GM19468 (cell line): ENCODE measurements at regions not wholly inside any gene's neighbourhood (a gene's known extent, or its start where the extent isn't known, plus 50 kb on each side); places are given as distances from the start of the nearest gene placed in this dataset.
"Not testable (repeated sequence)": the region's sequence is repeated elsewhere in the genome, so short reads cannot be mapped to it uniquely, and the experiment has no call there.

Experiments used
- ATAC-seq: cut with Tn5 transposase; IDR thresholded peaks from one replicate; pipeline ENCODE4 v1.9.1; 2021; ENCODE audit warnings: mild to moderate bottlenecking, moderate library complexity, moderate number of reproducible peaks; ENCODE audit not compliant: unreplicated experiment; ENCODE audit errors: extremely low read depth

DNA sequence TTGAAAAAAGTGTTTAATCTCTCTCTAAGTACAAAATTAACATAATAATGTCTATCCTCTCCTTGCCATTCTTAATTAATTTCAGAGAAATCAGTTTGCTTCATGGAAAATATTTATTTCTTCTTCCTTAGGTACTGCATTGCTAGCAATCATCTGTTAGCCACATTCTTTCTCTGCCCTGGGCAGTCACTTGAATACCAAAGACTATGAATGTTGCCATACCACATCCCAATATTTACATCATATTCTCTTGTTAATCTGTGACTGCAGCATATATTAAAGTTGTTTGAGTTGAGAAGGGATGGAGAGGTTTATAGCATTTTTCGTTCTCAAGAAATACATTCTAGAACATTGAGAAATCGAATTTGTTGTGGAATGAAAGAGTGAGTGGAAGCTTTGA, 672.8 kb downstream of the PCDH7 start:
- no peak for ATAC-seq

- no peak for ATAC-seq
Measured at GRCh38 chr4:31408121-31408520, 688.0 kb downstream of the PCDH7 start.

- no peak for ATAC-seq
Measured at GRCh38 chr4:31411565-31411964, 691.4 kb downstream of the PCDH7 start.

- ATAC-seq: no peak
Measured at GRCh38 chr4:31415629-31416028, 695.5 kb downstream of the PCDH7 start.

- ATAC-seq: no peak
Measured at GRCh38 chr4:31416498-31416897, 696.3 kb downstream of the PCDH7 start.

DNA sequence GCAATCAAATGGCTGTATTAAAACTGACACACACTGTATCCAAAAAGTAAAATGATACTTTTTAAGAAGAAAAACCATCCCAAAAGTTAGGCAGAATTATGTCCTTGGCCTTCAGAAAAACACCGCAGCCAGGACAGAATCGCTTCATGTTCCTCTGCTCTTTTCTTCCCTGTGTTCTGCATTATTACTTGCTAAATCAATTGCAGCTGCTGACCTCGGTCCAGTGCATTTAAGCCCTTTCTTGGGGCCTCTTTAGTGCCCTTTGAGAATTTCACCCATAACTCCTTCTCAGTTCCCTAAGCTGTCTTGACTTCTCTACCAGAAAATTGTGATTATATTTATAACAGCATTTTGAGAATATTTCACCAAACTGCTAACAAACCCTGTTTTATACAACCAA, 696.9 kb downstream of the PCDH7 start:
- ATAC-seq: no peak

GRCh38 chr4:31422006-31422405, 701.8 kb downstream of the PCDH7 start:
- ATAC-seq: no peak

DNA sequence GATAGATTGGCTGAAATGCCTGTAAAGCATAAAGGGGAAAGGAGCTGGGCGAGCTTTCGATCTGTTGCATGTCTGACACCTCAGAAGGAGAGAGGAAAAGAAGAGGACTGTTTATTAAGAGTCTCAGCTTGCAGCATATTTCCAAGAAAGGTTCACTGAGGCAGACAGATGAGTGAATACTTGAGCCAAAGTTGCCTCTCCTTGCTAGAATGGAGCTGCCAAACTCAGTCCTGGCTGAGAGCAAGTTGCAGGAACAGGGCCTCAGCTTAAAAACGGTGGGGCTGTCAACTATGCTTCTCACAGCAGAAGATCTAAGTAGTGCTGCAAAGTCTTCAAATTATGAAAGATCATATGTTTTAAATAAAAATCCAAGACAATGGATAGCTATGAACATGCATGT, 707.5 kb downstream of the PCDH7 start:
- no peak for ATAC-seq

DNA sequence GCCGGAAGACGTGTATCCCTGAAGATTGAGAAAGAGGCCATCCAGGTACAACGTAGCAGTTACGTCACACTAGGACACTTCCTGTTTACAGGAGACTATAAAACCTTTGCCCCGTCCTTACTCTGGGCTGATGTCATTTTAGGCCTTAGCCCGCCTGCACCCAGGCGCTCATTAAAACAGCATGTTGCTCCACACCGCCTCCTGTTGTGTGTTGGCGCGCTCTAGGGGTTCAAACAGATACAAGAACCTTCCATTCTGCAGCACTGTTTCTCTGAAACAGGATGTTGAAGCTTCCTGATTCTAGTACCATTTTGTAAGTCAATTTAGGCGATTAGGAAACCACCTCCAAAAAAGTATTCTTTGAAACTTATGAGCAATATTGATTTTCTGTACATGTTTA, 722.1 kb downstream of the PCDH7 start:
- ATAC-seq: no peak

DNA sequence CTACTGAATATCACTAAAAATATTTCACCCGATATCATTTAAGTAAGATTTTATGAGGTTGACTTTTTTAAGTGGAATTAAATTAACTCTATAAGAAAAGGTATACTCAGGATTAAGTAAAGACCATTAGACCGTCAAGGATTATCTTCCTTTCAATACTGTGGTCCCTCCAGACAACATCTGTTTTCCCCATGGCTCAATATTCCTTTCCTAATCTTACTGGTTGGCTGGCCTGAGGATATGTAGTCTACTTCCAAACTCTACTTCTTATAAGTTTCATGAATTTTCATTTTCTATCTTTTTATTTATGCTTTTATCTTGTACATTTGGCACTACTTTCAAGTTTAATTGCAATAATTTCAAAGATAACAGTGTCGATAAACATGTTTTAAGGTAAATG, 725.4 kb downstream of the PCDH7 start:
- no peak for ATAC-seq

DNA sequence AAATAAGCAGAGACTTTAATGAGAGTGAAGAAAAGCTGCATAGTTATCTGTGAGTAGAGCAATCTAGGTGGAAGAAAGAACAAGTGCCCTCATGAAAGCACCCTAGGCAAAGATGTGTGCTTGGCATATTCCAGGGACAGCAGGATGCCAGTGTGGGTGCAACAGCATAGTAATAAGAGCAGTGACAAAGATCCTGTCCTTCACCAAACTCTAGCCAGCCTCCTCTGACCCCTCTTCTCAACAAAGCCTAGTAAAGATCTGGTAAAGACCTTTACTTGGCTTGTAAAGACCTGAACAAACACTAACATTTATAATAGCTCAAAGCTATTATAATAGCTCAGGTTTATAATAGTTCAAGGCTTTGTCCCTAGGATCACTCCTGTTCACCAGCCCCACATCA, 735.4 kb downstream of the PCDH7 start:
- no peak for ATAC-seq

DNA sequence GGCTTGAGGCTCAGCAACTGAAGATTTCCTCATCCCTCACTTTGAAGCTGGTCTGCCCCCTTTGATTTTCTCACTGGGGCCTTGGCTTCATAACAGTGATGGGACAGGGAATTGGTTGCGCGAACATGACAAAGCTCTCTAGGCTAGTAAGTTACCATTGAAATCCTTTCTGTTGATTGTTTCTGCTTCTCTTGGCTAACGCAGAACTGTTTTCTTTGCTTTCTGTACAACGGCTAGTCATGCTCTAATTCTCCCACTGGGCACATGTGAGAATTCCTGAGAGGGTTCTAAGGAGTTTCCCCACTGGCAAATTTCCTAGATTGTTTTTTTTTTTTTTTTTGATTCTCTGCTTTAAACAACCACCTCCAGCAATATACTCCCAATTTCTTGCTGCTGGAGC, 738.6 kb downstream of the PCDH7 start:
- ATAC-seq: no peak

DNA sequence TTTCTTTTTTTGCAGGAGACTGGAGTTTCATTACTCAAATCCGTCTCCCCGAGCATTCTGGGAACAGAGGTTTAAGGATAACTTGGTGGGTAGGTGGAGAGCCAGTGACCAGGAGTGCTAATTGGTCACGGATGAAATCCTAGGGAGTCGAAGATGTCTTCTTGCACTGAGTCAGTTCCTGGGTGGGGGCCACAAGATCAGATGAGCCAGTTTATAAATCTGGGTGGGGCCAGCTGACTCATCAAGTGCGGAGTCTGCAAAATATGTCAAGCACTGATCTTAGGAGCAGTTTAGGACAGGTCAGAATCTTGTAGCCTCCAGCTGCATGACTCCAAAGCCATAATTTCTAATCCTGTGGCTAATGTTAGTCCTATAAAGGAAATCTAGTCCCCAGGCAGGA, 741.3 kb downstream of the PCDH7 start:
- ATAC-seq: no peak

DNA sequence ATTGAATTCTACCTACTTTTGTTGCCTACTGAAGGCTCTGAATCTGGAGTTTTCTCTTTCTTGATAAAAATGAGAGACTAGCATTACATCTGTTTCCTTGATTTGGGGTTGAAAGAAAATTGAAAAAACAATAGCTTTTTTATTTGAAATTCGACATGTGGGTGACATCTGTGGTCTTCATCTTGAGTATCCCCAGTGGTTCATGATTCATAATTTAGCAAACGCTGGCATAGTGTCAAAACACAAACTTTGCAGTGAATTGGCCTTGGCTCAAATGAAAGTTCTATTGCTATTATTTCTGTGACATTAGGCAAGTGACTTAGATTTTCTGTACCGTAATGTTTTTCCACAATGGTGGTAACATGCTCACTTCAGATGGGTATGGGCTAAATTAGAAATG, 747.6 kb downstream of the PCDH7 start:
- no peak for ATAC-seq

- ATAC-seq: no peak
Measured at GRCh38 chr4:31474221-31474620, 754.1 kb downstream of the PCDH7 start.

- no peak for ATAC-seq
Measured at GRCh38 chr4:31482691-31483090, 762.5 kb downstream of the PCDH7 start.

DNA sequence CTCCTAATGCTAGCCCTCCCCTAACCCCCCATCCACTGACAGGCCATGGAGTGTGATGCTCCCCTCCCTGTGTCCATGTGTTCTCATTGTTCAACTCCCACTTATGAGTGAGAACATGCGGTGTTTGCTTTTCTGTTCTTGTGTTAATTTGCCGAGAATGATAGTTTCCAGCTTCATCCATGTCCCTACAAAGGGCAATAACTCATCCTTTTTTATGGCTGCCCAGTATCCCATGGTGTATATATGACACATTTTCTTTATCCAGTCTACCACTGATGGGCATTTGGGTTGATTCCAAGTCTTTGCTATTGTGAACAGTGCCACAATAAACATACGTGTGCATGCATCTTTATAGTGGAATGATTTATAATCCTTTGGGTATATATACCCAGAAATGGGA, 779.0 kb downstream of the PCDH7 start:
- not testable (repeated sequence) for ATAC-seq

DNA sequence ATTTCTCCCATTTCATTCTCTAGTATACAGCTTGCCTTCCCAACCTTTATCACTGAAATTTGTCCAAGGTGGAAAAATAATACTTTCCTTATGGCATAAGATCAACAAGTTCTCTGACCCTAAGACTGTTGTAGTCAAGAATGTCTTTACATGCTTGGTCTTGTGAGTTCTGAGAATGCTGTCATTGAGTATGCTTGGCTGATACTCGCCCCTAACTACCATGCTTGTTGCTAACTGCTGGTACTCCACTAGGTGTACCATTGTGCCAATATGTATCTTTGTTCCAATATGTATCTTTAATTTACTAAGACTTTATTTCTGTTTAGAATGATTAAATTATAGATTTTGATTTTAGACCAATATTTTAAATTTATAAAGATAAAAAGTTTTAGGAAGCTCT, 796.4 kb downstream of the PCDH7 start:
- ATAC-seq: no peak

DNA sequence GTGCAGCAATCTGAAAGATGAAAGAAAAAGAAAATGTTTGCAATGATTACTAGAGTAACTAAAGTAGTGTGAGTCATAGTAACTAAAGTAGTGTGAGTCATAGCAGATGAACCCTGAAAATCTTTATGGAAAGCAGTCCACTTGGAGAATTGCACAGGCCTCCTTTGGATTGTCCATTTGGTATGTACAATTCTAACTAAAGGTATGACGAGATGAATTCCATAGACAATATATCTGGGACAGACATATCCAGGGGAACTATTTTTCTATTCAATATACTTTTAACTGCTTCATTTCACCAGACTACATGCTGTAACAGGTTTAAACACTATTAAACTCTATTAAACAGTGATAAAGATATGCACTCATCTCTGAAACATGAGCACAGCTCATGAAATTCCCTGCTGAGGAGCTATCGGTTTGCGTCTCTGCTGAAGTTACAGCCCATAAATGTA, 798.7 kb downstream of the PCDH7 start:
- ATAC-seq: no peak

- ATAC-seq: no peak
Measured at GRCh38 chr4:31530555-31530954, 810.4 kb downstream of the PCDH7 start.

DNA sequence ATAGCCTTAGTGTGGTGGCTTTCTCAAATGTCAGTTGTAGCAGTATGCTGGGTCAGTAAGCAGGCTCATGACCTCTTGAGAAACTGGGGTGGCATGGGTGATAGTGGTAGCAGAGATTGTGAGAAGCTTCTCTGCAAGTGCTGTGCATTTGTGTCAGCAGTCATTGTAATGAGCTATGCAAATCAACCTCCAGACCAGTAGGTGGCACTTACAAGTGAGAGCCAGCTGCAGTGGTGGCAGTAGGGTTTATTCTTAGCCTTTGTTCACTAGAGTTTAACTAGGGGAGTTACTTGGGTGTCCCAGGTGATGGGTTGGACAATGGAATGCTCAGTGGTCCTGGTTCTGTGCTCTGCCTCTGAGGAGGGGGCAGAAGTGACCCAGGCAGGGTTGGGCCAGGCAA, 818.7 kb downstream of the PCDH7 start:
- ATAC-seq: no peak

DNA sequence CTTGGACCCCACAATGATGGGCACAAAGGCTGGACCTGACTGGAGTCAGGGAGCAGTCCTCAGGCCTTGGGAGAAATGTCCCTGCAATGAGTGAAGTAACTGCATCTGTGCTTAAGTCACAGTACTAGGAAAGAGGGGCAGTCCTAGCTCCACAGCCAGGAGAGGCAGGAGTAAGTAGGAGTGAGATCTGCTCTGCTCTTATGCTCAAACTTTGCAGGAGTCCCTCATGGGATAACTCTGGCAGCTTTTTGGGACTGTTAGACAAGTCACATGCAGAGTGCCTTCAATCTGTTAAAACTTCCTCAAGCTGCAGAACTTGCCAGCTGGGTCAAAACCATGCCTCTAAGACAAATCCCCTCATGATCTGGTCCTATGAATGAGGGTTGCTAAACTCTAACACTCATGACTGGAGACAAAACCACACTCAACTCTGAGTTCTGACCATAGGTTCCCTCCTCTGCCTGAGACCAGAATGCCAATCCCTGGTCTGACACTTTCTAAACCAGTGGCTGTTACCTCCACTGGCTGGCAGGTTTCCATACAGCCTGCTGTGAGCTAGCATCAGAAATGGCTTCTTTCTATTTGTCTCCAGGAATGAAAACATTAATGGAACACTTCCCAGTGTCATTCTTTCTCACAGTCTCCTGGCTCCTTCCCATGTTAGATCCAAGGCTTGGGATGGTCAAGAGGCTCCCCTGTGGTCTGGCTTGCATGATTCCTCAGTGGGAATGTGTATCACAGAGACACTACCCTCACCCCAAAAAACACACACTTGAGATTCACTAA, 819.3 kb downstream of the PCDH7 start:
- no peak for ATAC-seq
